ENCODE measurements at regions not wholly inside any gene's neighbourhood (a gene's known extent, or its start where the extent isn't known, plus 50 kb on each side); places are given as distances from the start of the nearest gene placed in this dataset.
"Not testable (repeated sequence)": the region's sequence is repeated elsewhere in the genome, so short reads cannot be mapped to it uniquely, and the experiment has no call there.

DNA sequence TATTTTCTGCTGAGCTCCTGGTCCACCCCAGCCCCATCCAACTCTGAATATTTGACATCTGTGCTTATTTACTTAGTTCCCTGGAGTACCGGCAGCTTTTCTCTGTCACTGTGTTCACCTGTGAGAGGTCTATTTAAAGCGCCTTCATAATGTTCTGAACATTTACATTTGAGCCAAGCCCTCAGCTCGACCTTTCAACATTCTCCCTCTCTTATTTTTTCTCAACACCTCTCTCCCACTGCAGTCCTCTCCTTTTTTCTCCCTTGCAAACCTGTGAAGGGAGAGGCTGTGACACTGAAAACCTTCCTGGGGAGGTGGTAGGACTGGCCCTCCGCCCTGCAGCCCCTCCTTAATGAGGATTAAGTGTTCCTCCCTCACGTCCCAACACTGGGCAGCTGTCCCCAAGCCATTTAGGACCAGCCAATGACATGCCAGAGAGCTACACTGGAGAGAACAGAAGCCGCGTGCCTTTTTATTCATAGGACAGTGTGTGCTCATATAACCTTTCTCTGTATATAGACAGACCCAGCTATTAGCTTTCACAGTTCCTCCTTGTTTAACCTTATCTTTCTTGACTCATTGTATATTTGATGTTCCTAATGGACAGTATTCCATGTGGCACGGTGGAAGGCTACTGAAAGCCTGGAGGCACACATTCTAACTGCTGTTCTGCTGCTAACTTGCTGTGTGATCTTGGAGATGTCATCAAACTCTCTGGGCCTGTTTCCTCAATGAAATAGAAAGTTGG, 134.8 kb downstream of the NUFIP1 start:
- ChIA-PET POLR2A (ENCODE audit: low non-redundant PET) (no interaction called here), CTCF (no interaction called here)
- no peak for DNase-seq (ENCODE audit: low spot score)
- H3K27ac ChIP-seq = no peak overlapping the region
- TF ChIP-seq, protein P1, sequence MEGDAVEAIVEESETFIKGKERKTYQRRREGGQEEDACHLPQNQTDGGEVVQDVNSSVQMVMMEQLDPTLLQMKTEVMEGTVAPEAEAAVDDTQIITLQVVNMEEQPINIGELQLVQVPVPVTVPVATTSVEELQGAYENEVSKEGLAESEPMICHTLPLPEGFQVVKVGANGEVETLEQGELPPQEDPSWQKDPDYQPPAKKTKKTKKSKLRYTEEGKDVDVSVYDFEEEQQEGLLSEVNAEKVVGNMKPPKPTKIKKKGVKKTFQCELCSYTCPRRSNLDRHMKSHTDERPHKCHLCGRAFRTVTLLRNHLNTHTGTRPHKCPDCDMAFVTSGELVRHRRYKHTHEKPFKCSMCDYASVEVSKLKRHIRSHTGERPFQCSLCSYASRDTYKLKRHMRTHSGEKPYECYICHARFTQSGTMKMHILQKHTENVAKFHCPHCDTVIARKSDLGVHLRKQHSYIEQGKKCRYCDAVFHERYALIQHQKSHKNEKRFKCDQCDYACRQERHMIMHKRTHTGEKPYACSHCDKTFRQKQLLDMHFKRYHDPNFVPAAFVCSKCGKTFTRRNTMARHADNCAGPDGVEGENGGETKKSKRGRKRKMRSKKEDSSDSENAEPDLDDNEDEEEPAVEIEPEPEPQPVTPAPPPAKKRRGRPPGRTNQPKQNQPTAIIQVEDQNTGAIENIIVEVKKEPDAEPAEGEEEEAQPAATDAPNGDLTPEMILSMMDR (conservative IDR thresholded peaks at IDR 0.05; ENCODE audit: low read depth) = no peak

DNA sequence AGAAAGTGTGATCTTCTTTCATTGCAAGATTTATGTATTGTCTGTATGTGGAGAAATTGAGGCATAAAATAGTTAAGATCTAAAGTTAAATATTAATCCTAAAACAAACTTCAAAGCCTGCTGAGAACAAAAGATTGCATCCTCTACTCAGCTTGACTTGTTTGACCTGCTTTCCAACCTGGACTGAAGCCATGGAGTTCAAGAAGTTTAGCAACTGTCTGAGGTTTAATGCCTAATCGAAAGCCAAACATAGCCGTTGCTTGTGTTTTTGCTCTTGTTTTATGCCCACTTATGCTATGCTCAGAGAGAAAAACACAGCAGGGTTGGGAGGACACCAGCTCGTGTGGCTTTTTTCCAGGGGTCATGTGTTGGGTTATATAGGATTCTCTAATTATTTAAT, 135.6 kb downstream of the NUFIP1 start:
- CTCF ChIA-PET = interaction anchor here (0.5 kb wide), 1 partner anchor 815 kb away, joined by 3 read pairs; no protein-coding TSS in a partner anchor
- TF ChIP-seq, protein P1 (conservative IDR thresholded peaks at IDR 0.05; ENCODE audit: low read depth) = no peak

DNA sequence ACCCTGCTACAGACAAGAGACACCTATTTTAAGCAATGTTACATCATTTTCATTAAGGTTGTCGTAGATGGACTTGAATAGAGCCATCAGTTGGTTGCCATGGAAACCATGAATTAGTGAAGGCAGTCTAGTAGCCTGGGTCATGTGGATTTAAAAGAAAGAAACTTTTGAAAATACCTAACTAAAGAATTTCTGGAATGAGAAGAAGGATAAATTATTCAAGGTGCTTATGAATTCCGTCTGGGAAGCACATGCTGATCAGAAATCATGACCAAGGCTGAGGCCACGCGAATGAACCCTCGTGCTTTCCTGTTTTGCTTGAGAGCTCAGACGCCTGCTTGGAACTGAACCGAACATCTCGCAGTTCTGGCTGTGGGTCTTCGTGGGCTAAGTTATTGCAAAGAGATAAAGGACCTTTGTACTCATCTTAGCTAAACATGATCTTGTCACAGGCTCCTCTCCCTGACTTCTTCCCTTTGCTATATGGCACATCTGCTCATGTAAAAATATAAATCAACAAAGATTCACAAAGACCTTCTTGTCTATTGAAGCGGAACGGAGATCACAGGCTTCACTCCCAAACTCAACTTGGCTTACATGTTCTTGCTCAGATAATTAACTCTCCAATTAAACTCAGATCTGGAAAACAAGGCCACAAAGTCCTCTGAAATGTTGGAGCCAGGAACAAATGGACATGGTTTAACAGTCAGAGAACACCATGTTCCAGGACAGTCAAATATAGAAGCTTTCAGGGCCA, 140.2 kb downstream of the NUFIP1 start:
- CTCF ChIA-PET = interaction anchor here (0.6 kb wide), 1 partner anchor 10 kb away, joined by 3 read pairs; no protein-coding TSS in a partner anchor
- no peak overlapping the region for H3K27ac ChIP-seq
- TF ChIP-seq, protein P1 (conservative IDR thresholded peaks at IDR 0.05; ENCODE audit: low read depth) = no peak
- DNase-seq (ENCODE audit: low spot score) = no peak
- POLR2A ChIA-PET (ENCODE audit: low non-redundant PET) = no interaction called here

More for the DNA sequence above, 135.6 kb downstream of the NUFIP1 start:
- POLR2A ChIA-PET (ENCODE audit: low non-redundant PET) = no interaction called here
- H3K27ac ChIP-seq = no peak overlapping the region
- DNase-seq (ENCODE audit: low spot score) = peak; percentile 18

DNA sequence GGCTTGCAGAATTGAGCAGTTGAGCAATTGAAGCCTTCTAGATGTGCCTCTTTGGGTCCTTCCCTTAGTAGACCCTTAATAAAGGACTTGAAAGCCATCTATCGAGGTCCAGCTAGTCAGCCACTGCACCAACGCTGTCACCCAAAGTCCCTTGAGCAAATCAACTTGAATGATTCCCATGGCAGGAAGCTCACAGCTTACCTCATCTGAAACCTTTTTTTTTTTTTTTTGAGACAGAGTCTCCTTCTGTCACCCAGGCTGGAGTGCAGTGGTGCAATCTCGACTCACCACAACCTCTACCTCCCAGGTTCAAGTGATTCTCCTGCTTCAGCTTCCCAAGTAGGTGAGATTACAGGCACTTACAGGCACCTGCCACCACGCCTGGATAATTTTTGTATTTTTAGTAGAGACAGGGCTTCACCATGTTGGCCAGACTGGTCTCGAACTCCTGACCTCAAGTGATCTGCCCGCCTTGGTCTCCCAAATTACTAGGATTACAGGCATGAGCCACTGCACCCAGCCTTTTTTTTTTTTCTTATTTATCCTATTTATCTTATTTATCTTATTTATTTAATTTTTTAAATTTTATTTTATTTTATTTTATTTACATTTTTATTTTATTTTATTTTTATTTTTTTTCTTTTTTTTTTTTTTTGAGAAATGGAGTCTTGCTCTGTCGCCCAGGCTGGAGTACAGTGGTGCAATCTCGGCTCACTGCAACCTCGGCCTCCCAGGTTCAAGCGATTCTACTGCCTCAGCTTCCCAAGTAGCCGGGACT, 143.8 kb downstream of the NUFIP1 start:
- DNase-seq (ENCODE audit: low spot score); POLR2A ChIA-PET (ENCODE audit: low non-redundant PET); H3K27ac ChIP-seq: not testable (repeated sequence)
- CTCF ChIA-PET = interaction anchor here (0.6 kb wide), 1 partner anchor 115 kb away, joined by 3 read pairs; no protein-coding TSS in a partner anchor

DNA sequence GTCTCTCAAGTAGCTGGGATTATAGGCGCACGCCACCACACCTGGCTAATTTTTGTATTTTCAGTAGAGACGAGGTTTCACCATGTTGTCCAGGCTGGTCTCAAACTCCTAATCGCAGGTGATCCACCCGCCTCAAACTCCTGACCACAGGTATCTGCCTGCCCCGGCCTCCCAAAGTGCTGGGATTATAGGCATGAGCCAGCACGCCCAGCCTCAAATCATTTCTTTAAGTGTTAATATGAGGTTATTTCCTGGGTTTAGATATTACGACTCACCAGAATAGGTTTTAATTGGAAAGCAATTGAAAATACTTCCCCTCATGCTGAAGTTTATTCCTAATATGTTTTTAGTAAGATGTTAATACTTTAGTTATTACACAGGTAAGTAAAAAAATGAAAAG, 144.5 kb downstream of the NUFIP1 start:
- DNase-seq (ENCODE audit: low spot score) = no peak
- TF ChIP-seq, protein P1 (conservative IDR thresholded peaks at IDR 0.05; ENCODE audit: low read depth) = no peak
- no peak overlapping the region for H3K27ac ChIP-seq
- ChIA-PET POLR2A (ENCODE audit: low non-redundant PET) (no interaction called here), CTCF (interaction anchor here (0.6 kb wide), 1 partner anchor 115 kb away, joined by 3 read pairs; no protein-coding TSS in a partner anchor)

DNA sequence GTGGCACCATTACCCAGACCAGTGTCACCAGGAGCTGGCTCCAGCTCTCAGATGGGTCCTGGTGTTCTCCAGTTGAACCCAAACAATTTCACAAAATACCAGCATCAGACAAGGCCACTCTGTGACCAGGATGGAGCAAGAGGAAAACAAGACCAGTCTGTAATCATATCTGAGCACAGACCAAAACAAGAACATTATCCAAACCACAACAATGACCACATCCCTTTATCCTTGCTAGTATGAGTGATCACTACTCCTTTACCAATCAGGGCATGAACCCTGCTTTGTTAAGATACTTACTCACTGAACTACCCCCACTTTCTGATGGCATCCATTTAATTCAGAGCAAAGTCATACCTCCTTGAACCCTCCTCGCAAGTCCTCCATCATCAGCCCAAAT, 145.9 kb downstream of the NUFIP1 start:
- H3K27ac ChIP-seq = no peak overlapping the region
- ChIA-PET CTCF (interaction anchor here (1.1 kb wide), 1 partner anchor 25 kb away, joined by 3 read pairs; no protein-coding TSS in a partner anchor), POLR2A (ENCODE audit: low non-redundant PET) (no interaction called here)
- TF ChIP-seq, protein P1 (conservative IDR thresholded peaks at IDR 0.05; ENCODE audit: low read depth) = no peak
- DNase-seq (ENCODE audit: low spot score) = no peak
